DND-41 (cell line): ENCODE measurements at regions not wholly inside any gene's neighbourhood (a gene's known extent, or its start where the extent isn't known, plus 50 kb on each side); places are given as distances from the start of the nearest gene placed in this dataset.

ENCODE experiments used
- ATAC-seq: fragments of 200-7000 bp; cut with Tn5 transposase; 3 replicates; pipeline ENCODE4 v1.9.1; 2021; ENCODE audit warnings: low read depth; ENCODE audit not compliant: insufficient read depth
- DNase-seq: peaks from one replicate; pipeline ENCODE4 v3.0.0-alpha.2; 2020
- H2AFZ ChIP-seq: 2 replicates; pipeline ENCODE4 v1.6.0; 2012; ENCODE audit warnings: low read depth, low read length
- H3K27ac ChIP-seq: 2 replicates; pipeline ENCODE4 v1.5.1; 2012; ENCODE audit warnings: low read length, inconsistent platforms
- H3K27me3 ChIP-seq: fragments of 200-600 bp; sonication (generic); 2 replicates; pipeline ENCODE4 v1.6.0; 2012; ENCODE audit warnings: low read length, mild to moderate bottlenecking, inconsistent platforms; ENCODE audit not compliant: insufficient read depth, poor library complexity
- H3K36me3 ChIP-seq: 2 replicates; pipeline ENCODE4 v1.5.1; 2012; ENCODE audit warnings: low read length, inconsistent platforms; ENCODE audit not compliant: insufficient read depth
- H3K4me1 ChIP-seq: 2 replicates; pipeline ENCODE4 v1.5.1; 2012; ENCODE audit warnings: mild to moderate bottlenecking, low read length; ENCODE audit not compliant: insufficient read depth
- H3K4me2 ChIP-seq: 2 replicates; pipeline ENCODE4 v1.6.0; 2012; ENCODE audit warnings: mild to moderate bottlenecking, moderate library complexity, low read length, inconsistent platforms; ENCODE audit not compliant: insufficient read depth
- H3K4me3 ChIP-seq, 2 experiments: fragments of 200-600 bp in 1 of 2; shearing (Covaris generic) in 1 of 2; 2 replicates each; pipeline ENCODE4 v1.5.1; 2012 to 2016; ENCODE audit warnings: inconsistent platforms in 2 of 2, low read length in 2 of 2, mild to moderate bottlenecking in 2 of 2, low read depth in 1 of 2, moderate library complexity in 1 of 2
- H3K79me2 ChIP-seq: 2 replicates; pipeline ENCODE4 v1.6.0; 2012; ENCODE audit warnings: low read length, inconsistent platforms; ENCODE audit not compliant: insufficient read depth
- H3K9ac ChIP-seq: 2 replicates; pipeline ENCODE4 v1.6.0; 2012; ENCODE audit warnings: low read depth, mild to moderate bottlenecking, inconsistent platforms, low read length, moderate library complexity
- H3K9me3 ChIP-seq: 2 replicates; pipeline ENCODE4 v1.5.1; 2012; ENCODE audit warnings: low read length, moderate library complexity, mild to moderate bottlenecking, inconsistent platforms; ENCODE audit not compliant: insufficient read depth, severe bottlenecking
- H4K20me1 ChIP-seq: 2 replicates; pipeline ENCODE4 v1.6.0; 2012; ENCODE audit warnings: low read length; ENCODE audit not compliant: insufficient read depth
- EZH2 ChIP-seq: IDR thresholded peaks from 3 replicates; pipeline ENCODE4 v1.6.1; 2012; ENCODE audit warnings: borderline replicate concordance, low read depth, mild to moderate bottlenecking, moderate library complexity, low read length, inconsistent platforms; ENCODE audit not compliant: severe bottlenecking
- TF ChIP-seq, protein P1 (sequence below): IDR thresholded peaks from 2 replicates; pipeline ENCODE4 v1.5.1; 2012; ENCODE audit warnings: borderline replicate concordance, low read length, moderate library complexity, mild to moderate bottlenecking; ENCODE audit not compliant: poor library complexity, severe bottlenecking; ENCODE audit errors: extremely low read depth

DNA sequence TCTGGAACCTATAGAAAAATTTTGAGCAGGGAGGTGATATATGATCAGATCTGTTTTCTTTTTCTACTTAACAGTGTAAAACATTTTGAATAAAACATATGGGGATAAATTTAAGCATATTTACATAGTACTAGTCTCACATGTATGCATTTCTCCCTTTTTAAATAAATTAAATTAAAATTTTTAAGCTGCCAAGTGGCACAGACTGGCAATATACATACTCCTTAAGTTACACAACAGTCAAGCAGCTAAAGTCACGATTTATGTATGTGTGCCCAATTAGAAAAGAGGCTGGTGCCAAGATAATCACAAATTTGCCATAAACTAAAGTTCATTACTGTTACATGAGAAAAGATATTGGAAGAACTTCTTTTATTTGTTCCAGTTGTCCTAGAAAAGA is 532.0 kb downstream of the RWDD3 start:
- Histone ChIP-seq H3K79me2 (no peaks in the 10 kb centered on the region), H3K27ac (no peak overlapping the region), H3K36me3 (no peaks in the 10 kb centered on the region), H4K20me1 (no peaks in the 10 kb centered on the region), H3K27me3 (no peaks in the 10 kb centered on the region), H3K4me1 (no peaks in the 10 kb centered on the region), H3K9ac (no peak overlapping the region), H3K4me3 (no peak overlapping the region), H2AFZ (no peak overlapping the region), H3K9me3 (no peaks in the 10 kb centered on the region), H3K4me2 (no peak overlapping the region)
- no peak for TF ChIP-seq EZH2
- TF ChIP-seq, protein P1, sequence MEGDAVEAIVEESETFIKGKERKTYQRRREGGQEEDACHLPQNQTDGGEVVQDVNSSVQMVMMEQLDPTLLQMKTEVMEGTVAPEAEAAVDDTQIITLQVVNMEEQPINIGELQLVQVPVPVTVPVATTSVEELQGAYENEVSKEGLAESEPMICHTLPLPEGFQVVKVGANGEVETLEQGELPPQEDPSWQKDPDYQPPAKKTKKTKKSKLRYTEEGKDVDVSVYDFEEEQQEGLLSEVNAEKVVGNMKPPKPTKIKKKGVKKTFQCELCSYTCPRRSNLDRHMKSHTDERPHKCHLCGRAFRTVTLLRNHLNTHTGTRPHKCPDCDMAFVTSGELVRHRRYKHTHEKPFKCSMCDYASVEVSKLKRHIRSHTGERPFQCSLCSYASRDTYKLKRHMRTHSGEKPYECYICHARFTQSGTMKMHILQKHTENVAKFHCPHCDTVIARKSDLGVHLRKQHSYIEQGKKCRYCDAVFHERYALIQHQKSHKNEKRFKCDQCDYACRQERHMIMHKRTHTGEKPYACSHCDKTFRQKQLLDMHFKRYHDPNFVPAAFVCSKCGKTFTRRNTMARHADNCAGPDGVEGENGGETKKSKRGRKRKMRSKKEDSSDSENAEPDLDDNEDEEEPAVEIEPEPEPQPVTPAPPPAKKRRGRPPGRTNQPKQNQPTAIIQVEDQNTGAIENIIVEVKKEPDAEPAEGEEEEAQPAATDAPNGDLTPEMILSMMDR, result no peak
- ATAC-seq, result no peak
- DNase-seq, result no peak

DNA sequence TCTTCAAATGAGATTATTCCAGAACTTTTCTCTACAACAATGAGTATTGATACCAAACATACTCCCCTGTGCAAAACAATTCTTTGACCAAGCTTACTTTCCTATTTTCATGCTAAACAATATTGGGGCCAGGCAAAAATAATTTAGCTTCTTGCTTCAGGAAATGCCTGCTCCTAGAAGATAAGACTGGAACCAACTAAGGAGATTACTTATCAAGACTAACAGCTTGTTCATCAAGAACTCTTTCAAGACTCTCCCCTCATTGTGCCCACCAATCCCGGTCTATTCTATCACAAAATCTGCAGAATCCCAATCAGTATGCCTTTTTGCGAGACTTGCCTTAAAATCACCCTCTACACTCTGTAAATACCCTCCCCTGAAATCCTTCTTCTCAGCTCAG is 536.6 kb downstream of the RWDD3 start:
- Histone ChIP-seq H3K4me1 (no peaks in the 10 kb centered on the region), H3K4me3 (no peak overlapping the region), H3K9me3 (no peaks in the 10 kb centered on the region), H3K9ac (no peak overlapping the region), H4K20me1 (no peaks in the 10 kb centered on the region), H3K27ac (no peak overlapping the region), H2AFZ (no peak overlapping the region), H3K4me2 (no peak overlapping the region), H3K27me3 (no peaks in the 10 kb centered on the region), H3K79me2 (no peaks in the 10 kb centered on the region), H3K36me3 (no peaks in the 10 kb centered on the region)
- no peak for DNase-seq
- no peak for TF ChIP-seq EZH2
- TF ChIP-seq, protein P1, result no peak
- no peak for ATAC-seq

DNA sequence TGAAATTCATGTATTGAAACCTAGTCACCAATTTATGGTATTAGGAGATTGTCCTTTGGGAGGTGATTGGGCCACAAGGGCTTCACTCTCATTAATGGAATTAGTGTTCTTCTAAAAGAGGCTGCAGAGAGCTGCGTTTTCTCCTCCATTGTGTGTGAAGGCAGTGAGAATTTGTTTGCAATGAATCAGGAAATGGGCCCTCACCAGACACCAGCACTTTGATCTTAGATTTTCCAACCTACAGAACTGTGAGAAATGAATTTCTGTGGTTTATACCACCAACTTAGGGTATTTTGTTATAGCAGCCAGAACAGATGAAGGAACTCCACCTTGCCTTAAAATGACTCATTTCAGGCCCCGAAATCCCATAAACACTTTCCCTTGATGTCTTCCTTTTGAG is 544.2 kb downstream of the RWDD3 start:
- TF ChIP-seq, protein P1, result no peak
- no peak for TF ChIP-seq EZH2
- H3K27ac ChIP-seq, result peak overlapping the region; percentile 49; the same call in 1 of the 2 replicates
- H3K9ac ChIP-seq, result no peak overlapping the region
- H3K9me3 ChIP-seq, result no peaks in the 10 kb centered on the region
- H3K4me1 ChIP-seq, result peaks cover 14% of the 10 kb centered on the region
- no peaks in the 10 kb centered on the region for H3K27me3 ChIP-seq
- no peak overlapping the region for H3K4me2 ChIP-seq
- peak; percentile 91 for ATAC-seq
- H2AFZ ChIP-seq, result no peak overlapping the region
- no peaks in the 10 kb centered on the region for H3K79me2 ChIP-seq
- H3K36me3 ChIP-seq, result no peaks in the 10 kb centered on the region
- H4K20me1 ChIP-seq, result no peaks in the 10 kb centered on the region
- H3K4me3 ChIP-seq, result no peak overlapping the region
- DNase-seq, result peak; percentile 35

DNA sequence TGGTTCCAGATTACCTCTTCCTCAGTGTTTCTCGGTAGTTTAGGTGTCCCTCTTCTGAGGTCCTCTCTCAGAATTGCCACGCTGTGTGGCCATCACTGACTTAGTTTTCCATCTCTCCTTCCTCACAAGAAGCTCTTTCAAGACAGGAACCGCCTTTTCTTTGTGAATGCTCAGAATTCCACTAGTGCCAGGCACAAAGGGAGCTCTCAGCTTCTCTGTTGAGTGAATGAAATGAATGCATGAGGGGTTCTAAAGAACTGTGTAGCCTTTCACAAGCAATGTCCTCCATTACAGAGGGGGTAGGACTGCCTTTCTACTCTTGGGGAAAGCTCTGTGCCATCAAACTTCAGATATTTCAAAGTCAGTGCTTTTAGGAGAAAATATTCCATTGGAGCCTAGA is 546.8 kb downstream of the RWDD3 start:
- Histone ChIP-seq H3K36me3 (no peaks in the 10 kb centered on the region), H3K4me2 (no peak overlapping the region), H4K20me1 (no peaks in the 10 kb centered on the region), H3K9me3 (no peaks in the 10 kb centered on the region), H3K4me1 (peaks cover 14% of the 10 kb centered on the region), H3K27ac (no peak overlapping the region), H3K27me3 (no peaks in the 10 kb centered on the region), H2AFZ (no peak overlapping the region), H3K4me3 (no peak overlapping the region), H3K9ac (no peak overlapping the region), H3K79me2 (no peaks in the 10 kb centered on the region)
- no peak for ATAC-seq
- no peak for DNase-seq
- TF ChIP-seq, protein P1, result no peak
- TF ChIP-seq EZH2, result no peak
